Mesodermal cell (in vitro differentiated cells): ENCODE measurements at regions not wholly inside any gene's neighbourhood (a gene's known extent, or its start where the extent isn't known, plus 50 kb on each side); places are given as distances from the start of the nearest gene placed in this dataset.

ENCODE experiments used
- H3K27ac ChIP-seq: 2 replicates; pipeline ENCODE4 v1.7.0; 2013; ENCODE audit warnings: mild to moderate bottlenecking, low read depth, low read length, moderate library complexity; ENCODE audit not compliant: severe bottlenecking
- H3K36me3 ChIP-seq: 2 replicates; pipeline ENCODE4 v1.7.1; 2013; ENCODE audit warnings: mild to moderate bottlenecking, low read length, moderate library complexity; ENCODE audit not compliant: control insufficient read depth, insufficient read depth
- H3K4me1 ChIP-seq: one replicate; pipeline ENCODE4 v1.7.1; 2013; ENCODE audit warnings: mild to moderate bottlenecking, low read length; ENCODE audit not compliant: insufficient read depth, control insufficient read depth, poor library complexity, severe bottlenecking
- H3K4me3 ChIP-seq: 2 replicates; pipeline ENCODE4 v1.7.0; 2013; ENCODE audit warnings: low read length, control low read depth, mild to moderate bottlenecking; ENCODE audit not compliant: insufficient read depth, poor library complexity, severe bottlenecking; ENCODE audit errors: extremely low read depth
- H3K9me3 ChIP-seq: 2 replicates; pipeline ENCODE4 v1.7.1; 2013; ENCODE audit warnings: mild to moderate bottlenecking, low read length, moderate library complexity; ENCODE audit not compliant: control insufficient read depth
- WGBS, 2 experiments: methylation state at CpG; one replicate each; pipeline ENCODE4 v1.1.5; 2013; ENCODE audit warnings: missing lambda C conversion rate in 2 of 2; ENCODE audit not compliant: insufficient coverage in 2 of 2; 5-methylcytosine and 5-hydroxymethylcytosine counted together

GRCh38 chr6:14200047-14200446 lies 82.5 kb downstream of the CD83 start:
- WGBS, 2 experiments: 86 to 87% methylated on average over 3 to 4 of the region's 4 CpGs
- no peaks in the 10 kb centered on the region for H3K36me3 ChIP-seq
- H3K9me3 ChIP-seq: no peaks in the 10 kb centered on the region
- H3K4me3 ChIP-seq: no peak overlapping the region
- no peak overlapping the region for H3K27ac ChIP-seq
- no peaks in the 10 kb centered on the region for H3K4me1 ChIP-seq

DNA sequence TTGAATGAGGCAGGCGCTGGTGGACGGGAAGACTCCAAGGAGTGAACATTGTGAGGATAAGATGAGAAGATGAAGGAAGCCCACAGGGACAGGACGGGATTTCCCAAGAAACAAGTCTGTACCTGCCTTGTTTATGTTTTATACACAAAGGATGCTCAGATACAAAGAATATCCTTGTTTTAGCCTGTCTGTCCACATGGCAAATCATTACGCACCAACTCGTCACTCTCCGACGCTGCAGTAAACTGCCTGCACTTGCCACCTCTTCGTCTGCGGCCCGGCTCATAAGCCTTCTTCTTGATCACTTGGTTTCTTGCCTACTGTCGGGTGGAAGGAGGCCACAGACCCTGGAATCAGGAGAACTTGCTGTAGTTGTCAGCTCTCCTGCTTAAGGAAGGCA lies 85.4 kb downstream of the CD83 start:
- 92% methylated on average over 9 to 10 of the region's 11 CpGs for WGBS, 2 experiments
- Histone ChIP-seq H3K4me1 (no peaks in the 10 kb centered on the region), H3K4me3 (no peak overlapping the region), H3K27ac (no peak overlapping the region), H3K9me3 (no peaks in the 10 kb centered on the region), H3K36me3 (no peaks in the 10 kb centered on the region)

DNA sequence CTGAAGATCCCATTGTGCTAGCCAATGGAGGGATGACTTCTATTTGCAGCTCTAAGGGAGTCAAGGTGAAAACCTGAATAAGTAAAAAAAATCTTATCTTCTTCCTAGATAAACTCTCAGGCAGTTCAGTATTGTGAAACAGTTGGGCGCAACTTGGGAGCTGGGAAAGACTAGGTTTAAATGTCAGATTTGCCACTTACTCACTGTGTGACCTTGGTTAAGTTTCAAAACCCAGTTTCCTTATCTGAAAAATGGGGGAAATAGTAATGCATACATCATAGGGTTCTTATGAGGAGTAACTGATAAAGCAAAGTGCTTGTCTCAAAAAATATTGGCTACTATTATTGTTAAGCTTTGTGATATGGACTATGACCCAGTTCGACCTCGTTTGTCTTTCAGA lies 88.8 kb downstream of the CD83 start:
- H3K9me3 ChIP-seq: no peaks in the 10 kb centered on the region
- no peaks in the 10 kb centered on the region for H3K4me1 ChIP-seq
- 100% methylated on average over 1 of the region's 3 CpGs; no CpG with 5 or more reads in 1 of the 2 experiments for WGBS, 2 experiments
- H3K36me3 ChIP-seq: no peaks in the 10 kb centered on the region
- no peak overlapping the region for H3K4me3 ChIP-seq
- H3K27ac ChIP-seq: no peak overlapping the region

DNA sequence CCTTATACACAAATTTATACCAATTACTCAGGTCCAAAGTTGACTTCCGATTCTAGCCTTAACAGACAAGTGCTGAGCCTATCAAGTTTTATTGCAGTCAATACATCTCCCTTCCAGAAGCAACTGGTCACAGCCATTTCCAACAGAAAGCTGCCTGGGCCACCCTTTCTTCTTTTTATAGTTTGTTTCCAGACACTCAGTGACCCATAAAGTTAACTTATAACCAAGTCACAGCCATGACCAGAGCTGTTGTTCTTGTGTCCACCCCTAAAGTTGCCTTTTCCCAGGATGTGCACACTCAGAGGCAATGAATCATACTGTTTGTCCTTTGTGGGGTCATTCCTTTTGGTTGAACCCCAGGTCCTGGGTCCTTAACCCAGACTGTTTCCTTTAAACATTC lies 89.9 kb downstream of the CD83 start:
- Histone ChIP-seq H3K9me3 (no peaks in the 10 kb centered on the region), H3K4me1 (peaks cover 5% of the 10 kb centered on the region), H3K4me3 (no peak overlapping the region), H3K36me3 (no peaks in the 10 kb centered on the region), H3K27ac (no peak overlapping the region)
- WGBS, 2 experiments: 100% methylated on average over 1 of the region's 1 CpG

- whole genome bisulfite sequencing, 2 experiments: 100% methylated on average over 1 of the region's 3 CpGs; no CpG with 5 or more reads in 1 of the 2 experiments
- Histone ChIP-seq H3K27ac (no peak overlapping the region), H3K4me1 (peaks cover 5% of the 10 kb centered on the region), H3K9me3 (no peaks in the 10 kb centered on the region), H3K36me3 (no peaks in the 10 kb centered on the region), H3K4me3 (no peak overlapping the region)
These were observed 91.4 kb downstream of the CD83 start for GRCh38 chr6:14209000-14209399.

DNA sequence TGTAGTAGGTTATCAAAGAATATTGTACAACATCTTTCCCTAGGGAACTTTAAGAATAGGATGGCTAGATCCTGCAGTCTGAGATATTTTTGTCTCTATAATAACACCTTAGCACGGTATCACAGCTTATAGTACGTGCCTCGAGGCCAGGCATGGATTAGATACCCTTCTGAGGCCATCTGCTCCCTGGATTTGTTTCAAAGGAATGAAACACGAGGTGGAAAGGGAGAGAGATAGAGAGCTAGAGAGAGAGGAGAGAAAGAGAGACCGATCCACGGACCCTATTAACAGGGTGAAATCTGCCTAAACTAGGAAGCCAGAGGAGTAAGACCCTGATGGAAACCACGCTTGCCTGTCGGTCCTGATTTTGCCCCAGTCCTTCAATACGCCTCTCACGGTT lies 92.5 kb downstream of the CD83 start:
- Histone ChIP-seq H3K27ac (no peak overlapping the region), H3K36me3 (no peaks in the 10 kb centered on the region), H3K4me1 (peaks cover 5% of the 10 kb centered on the region), H3K9me3 (no peaks in the 10 kb centered on the region), H3K4me3 (no peak overlapping the region)
- 86 to 88% methylated on average over 7 to 9 of the region's 10 CpGs for WGBS, 2 experiments

GRCh38 chr6:14210663-14211561 lies 93.3 kb downstream of the CD83 start:
- peak overlapping the region; percentile 47 for H3K27ac ChIP-seq
- H3K4me3 ChIP-seq: peak overlapping the region; percentile 59
- H3K36me3 ChIP-seq: no peaks in the 10 kb centered on the region
- 1 to 3% methylated on average over 78 to 98 of the region's 100 CpGs for WGBS, 2 experiments
- no peaks in the 10 kb centered on the region for H3K9me3 ChIP-seq
- peaks cover 5% of the 10 kb centered on the region for H3K4me1 ChIP-seq

DNA sequence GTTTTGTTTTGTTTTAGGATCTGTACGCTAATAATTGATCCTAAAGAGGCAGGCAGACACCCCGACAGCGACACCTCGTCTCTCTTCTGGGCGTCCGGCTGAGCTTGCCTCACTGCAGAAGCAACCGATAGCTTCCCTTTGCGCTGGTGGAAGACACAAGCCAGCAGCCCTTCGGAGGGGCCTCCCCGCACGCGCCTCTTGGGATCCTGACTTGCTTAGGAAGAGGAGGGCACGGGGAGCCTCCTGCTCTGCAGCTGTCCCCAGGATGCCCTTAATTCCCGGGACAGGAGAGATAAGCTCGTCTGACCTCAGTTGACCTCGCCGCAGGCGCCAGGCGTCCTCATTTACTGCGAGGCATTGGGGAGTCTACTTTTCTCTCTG lies 94.0 kb downstream of the CD83 start:
- 1 to 3% methylated on average over 17 to 18 of the region's 20 CpGs for WGBS, 2 experiments
- Histone ChIP-seq H3K27ac (peak overlapping the region; percentile 47), H3K36me3 (no peaks in the 10 kb centered on the region), H3K4me1 (peaks cover 5% of the 10 kb centered on the region), H3K4me3 (peak overlapping the region; percentile 59), H3K9me3 (no peaks in the 10 kb centered on the region)

GRCh38 chr6:14212020-14212419 lies 94.4 kb downstream of the CD83 start:
- no peak overlapping the region for H3K27ac ChIP-seq
- H3K4me3 ChIP-seq: no peak overlapping the region
- H3K9me3 ChIP-seq: no peaks in the 10 kb centered on the region
- no peaks in the 10 kb centered on the region for H3K36me3 ChIP-seq
- peaks cover 5% of the 10 kb centered on the region for H3K4me1 ChIP-seq
- WGBS, 2 experiments: 20 to 27% methylated on average over 4 to 5 of the region's 8 CpGs

GRCh38 chr6:14212632-14213031 lies 95.1 kb downstream of the CD83 start:
- H3K4me3 ChIP-seq: no peak overlapping the region
- H3K4me1 ChIP-seq: peaks cover 5% of the 10 kb centered on the region
- no peaks in the 10 kb centered on the region for H3K36me3 ChIP-seq
- 85 to 100% methylated on average over 3 to 4 of the region's 5 CpGs for WGBS, 2 experiments
- H3K27ac ChIP-seq: no peak overlapping the region
- no peaks in the 10 kb centered on the region for H3K9me3 ChIP-seq

DNA sequence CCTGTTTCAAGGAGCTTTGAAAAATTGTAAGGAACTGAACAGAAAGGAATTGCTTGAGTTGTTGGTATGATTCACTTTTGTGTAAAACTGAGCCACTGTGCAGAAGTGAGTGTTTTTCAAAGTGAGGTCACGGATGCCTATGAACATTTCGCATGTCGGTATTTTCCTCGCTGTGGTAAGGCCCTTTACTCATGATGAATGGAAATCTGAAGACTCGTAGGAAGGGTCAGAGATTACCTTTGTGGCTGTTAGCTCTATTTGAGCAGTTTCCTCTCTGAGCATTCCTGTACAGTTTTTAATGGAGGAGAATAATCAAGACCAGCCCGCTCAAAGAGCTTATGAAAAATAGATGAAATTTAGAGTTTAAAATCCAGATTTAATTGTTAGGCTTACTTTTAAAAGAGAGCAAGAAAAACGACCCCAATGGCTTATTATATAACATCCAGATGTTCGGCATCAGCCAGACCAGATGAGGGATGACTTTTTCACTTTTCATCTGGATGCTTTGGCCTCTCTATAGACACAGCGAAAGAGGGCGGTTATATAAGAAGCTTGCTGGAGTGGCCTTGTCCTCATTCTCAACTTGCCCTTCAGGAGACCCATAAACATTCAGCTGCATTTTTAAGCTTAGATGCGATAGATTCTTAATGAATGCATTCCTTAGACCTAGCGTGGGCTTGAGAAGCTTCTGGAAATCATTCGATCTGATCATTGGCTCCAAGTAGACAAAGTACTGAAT lies 99.5 kb downstream of the CD83 start:
- WGBS, 2 experiments: 93 to 94% methylated on average over 9 to 11 of the region's 13 CpGs
- Histone ChIP-seq H3K36me3 (no peaks in the 10 kb centered on the region), H3K4me1 (peaks cover 2% of the 10 kb centered on the region), H3K9me3 (no peaks in the 10 kb centered on the region), H3K4me3 (no peak overlapping the region), H3K27ac (no peak overlapping the region)
